ENCODE measurements at regions not wholly inside any gene's neighbourhood (a gene's known extent, or its start where the extent isn't known, plus 50 kb on each side); places are given as distances from the start of the nearest gene placed in this dataset.

DNA sequence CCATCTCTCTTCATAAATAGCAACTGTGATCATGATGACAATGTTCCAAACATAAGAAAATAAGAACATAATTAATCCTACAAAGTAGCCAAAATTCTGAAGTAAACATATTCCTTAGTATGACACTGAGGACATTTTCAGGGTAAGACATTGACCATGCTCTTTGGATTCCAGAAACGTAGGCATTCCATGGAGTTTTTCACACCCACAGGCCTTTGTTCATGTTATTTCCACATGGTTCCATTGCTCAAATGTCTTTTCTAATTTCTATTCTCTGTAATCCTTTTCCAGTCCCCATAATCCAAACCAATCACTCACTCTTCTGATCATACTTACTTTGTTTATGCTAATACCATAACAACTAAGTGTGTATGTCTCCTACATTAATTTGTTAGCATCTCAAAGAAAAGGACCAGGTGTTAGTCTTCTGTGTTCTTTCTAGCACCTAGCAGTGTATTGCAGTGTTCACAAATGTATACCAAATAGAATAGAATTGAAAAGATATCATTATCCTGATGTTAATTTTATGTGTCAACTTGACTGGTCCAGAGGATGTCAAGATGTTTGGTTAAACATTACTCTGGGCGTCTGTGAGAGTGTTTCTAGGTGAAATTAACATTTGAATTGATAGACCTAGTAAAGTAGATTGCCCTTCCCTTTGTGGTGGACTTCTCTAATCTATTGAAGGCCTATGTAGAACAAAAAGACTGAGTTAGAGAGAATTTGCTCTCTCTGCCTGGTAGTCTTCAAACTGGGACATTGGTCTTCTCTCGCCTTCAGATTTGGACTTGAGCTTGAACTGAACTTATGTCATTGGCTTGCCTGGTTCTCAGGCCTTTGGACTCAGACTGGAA lies 516.6 kb downstream of the PTPRC start:
- TF ChIP-seq, protein P1, sequence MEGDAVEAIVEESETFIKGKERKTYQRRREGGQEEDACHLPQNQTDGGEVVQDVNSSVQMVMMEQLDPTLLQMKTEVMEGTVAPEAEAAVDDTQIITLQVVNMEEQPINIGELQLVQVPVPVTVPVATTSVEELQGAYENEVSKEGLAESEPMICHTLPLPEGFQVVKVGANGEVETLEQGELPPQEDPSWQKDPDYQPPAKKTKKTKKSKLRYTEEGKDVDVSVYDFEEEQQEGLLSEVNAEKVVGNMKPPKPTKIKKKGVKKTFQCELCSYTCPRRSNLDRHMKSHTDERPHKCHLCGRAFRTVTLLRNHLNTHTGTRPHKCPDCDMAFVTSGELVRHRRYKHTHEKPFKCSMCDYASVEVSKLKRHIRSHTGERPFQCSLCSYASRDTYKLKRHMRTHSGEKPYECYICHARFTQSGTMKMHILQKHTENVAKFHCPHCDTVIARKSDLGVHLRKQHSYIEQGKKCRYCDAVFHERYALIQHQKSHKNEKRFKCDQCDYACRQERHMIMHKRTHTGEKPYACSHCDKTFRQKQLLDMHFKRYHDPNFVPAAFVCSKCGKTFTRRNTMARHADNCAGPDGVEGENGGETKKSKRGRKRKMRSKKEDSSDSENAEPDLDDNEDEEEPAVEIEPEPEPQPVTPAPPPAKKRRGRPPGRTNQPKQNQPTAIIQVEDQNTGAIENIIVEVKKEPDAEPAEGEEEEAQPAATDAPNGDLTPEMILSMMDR (IDR thresholded peaks at IDR 0.05; ENCODE audit: insufficient read depth, low read depth, low read length), result no peak
- no peak for TF ChIP-seq EZH2 (IDR thresholded peaks at IDR 0.05; ENCODE audit: insufficient read depth, low read length)

All from astrocyte (in vitro differentiated cells and primary cell).